ENCODE measurements at regions not wholly inside any gene's neighbourhood (a gene's known extent, or its start where the extent isn't known, plus 50 kb on each side); places are given as distances from the start of the nearest gene placed in this dataset.

DNA sequence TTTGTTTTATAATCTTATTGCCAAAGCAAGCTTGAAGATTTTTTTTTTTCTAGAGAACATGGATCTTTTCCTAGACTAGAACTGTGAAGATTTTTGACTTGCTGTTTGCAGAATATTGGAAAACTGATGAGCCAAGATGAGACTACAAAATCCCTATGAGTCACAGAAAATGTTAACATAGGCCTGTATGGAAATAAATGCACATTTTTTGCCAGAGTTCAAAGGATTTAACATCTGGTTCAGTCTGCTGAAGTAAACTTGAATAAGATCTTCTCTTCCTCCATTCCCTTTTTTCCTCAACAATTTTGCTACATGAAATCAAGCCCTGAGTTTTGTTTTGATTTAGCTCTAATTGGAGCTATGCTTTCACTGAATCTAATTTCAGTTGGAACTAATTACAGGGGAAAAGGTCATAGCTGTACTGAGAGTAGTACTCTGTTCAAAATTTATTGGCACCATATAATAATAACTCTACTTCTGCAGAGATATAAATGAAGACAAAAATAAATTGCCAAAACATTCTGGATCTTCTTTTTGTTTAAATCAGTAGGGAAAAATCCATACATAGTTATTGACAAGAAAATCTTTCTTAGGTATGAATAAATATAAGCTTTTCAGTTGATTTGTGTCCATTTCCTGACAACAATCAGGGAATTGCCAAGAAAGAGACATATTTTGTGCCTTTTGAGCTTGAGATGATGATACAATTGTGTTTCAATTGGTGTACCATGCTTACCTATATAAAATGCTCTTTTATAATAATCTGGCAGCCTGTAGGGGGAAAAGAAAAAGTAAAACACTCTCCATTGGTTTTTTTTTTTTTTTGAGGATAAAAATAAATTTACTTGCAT, 387.5 kb upstream of the GOT2 start:
- no peak for DNase-seq
- H3K27me3 ChIP-seq = no peaks in the 10 kb centered on the region
- peaks cover 0 to 4% (median 0%) of the 10 kb centered on the region in 4 donors for H3K9me3 ChIP-seq
- intact Hi-C loops (cut with DNase I) = no loop called here
- H3K4me3 ChIP-seq = no peak overlapping the region
- no peak overlapping the region for H3K27ac ChIP-seq
- no peak for TF ChIP-seq POLR2A (IDR thresholded peaks at IDR 0.05)
- TF ChIP-seq, protein P1, sequence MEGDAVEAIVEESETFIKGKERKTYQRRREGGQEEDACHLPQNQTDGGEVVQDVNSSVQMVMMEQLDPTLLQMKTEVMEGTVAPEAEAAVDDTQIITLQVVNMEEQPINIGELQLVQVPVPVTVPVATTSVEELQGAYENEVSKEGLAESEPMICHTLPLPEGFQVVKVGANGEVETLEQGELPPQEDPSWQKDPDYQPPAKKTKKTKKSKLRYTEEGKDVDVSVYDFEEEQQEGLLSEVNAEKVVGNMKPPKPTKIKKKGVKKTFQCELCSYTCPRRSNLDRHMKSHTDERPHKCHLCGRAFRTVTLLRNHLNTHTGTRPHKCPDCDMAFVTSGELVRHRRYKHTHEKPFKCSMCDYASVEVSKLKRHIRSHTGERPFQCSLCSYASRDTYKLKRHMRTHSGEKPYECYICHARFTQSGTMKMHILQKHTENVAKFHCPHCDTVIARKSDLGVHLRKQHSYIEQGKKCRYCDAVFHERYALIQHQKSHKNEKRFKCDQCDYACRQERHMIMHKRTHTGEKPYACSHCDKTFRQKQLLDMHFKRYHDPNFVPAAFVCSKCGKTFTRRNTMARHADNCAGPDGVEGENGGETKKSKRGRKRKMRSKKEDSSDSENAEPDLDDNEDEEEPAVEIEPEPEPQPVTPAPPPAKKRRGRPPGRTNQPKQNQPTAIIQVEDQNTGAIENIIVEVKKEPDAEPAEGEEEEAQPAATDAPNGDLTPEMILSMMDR (IDR thresholded peaks at IDR 0.05) = no peak
- TF ChIP-seq POLR2AphosphoS5 (IDR thresholded peaks at IDR 0.05) = no peak
- no peak for TF ChIP-seq EP300 (IDR thresholded peaks at IDR 0.05)
- no peaks in the 10 kb centered on the region for H3K36me3 ChIP-seq
- no peaks in the 10 kb centered on the region for H3K4me1 ChIP-seq

DNA sequence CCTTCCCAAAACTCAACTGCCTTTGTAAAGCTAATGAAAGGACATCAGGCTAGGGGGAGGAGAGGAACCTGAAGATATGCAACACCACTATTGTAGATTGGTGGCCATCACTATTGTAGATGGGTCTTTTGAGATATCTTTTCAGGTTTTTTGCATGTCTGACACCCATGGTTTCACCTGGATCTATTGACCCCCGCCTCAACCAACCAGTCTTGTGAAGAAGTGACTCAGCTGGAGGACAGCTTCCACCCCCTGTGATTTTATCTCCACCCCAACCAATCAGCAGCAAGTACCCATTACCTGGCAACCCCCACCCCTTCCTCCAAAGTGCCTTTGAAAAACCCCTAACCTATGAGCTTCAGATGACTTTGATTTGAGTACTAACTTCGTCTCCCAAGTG, 382.6 kb upstream of the GOT2 start:
- H3K27ac ChIP-seq = no peak overlapping the region
- no peak overlapping the region for H3K4me3 ChIP-seq
- peaks cover 0 to 4% (median 0%) of the 10 kb centered on the region in 4 donors for H3K9me3 ChIP-seq
- intact Hi-C loops (cut with DNase I) = no loop called here
- no peak for DNase-seq
- H3K4me1 ChIP-seq = no peaks in the 10 kb centered on the region
- TF ChIP-seq EP300 (IDR thresholded peaks at IDR 0.05) = no peak
- TF ChIP-seq POLR2A (IDR thresholded peaks at IDR 0.05) = no peak
- TF ChIP-seq POLR2AphosphoS5 (IDR thresholded peaks at IDR 0.05) = no peak
- TF ChIP-seq, protein P1 (IDR thresholded peaks at IDR 0.05) = no peak
- 36 to 58% methylated on average over 2 of the region's 2 CpGs for WGBS, 2 donors
- H3K27me3 ChIP-seq = no peaks in the 10 kb centered on the region
- no peaks in the 10 kb centered on the region for H3K36me3 ChIP-seq

DNA sequence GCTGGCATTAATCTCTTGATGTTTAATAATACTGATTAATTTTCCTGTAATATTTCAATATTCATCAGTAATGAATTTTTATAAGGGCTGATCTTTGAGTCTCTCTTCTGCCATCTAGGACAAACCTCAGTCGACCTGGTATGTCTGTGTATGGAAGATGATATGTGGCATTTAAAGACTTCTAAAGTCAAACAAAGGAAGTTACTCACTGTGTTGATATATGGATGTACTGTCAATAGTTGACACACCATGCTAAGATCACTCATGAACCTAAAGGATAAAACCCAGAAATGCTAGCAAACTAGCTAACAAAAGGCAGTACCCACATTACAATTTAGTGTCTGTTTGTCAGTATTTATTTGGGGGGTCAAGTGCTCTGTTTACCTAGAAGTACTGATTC, 380.7 kb upstream of the GOT2 start:
- no peak overlapping the region for H3K27ac ChIP-seq
- H3K27me3 ChIP-seq = no peaks in the 10 kb centered on the region
- no peaks in the 10 kb centered on the region for H3K36me3 ChIP-seq
- H3K9me3 ChIP-seq = peaks cover 0 to 4% (median 0%) of the 10 kb centered on the region in 4 donors
- H3K4me1 ChIP-seq = no peaks in the 10 kb centered on the region
- intact Hi-C loops (cut with DNase I) = no loop called here
- WGBS, 2 donors = 47 to 48% methylated on average over 1 of the region's 1 CpG
- TF ChIP-seq POLR2AphosphoS5 (IDR thresholded peaks at IDR 0.05) (no peak), POLR2A (IDR thresholded peaks at IDR 0.05) (no peak), EP300 (IDR thresholded peaks at IDR 0.05) (no peak)
- TF ChIP-seq, protein P1 (IDR thresholded peaks at IDR 0.05) = no peak
- no peak for DNase-seq
- no peak overlapping the region for H3K4me3 ChIP-seq

DNA sequence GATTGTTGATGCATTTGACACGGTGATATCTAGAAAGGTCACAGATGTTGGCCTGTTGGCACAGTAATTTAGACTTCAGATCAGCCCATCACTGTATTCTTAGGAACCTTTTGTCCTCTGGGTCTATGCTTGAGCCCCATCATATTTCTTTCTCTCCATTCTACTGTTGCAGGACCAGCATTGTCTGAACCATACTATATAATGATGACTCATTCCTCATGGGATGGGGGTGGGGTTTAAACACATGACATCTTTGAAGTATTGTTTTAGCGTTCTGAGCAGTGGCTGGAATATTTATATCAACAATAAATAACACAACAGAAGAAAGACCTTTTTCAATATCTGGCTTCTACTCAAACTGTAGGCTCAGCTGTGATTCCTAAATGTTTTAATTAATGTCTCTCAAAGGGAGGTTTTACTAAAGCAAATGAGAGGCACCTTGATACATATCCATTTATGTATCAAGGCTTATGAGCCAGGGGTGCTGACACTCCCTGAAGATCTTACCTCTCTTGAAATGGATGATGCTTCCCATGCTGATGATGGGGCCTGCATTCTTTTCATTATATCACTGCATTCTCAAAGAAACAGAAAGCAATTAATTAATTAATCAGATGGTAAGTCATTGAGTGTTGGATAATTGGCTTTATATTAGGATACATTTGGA, 379.0 kb upstream of the GOT2 start:
- no peak overlapping the region for H3K4me3 ChIP-seq
- no peaks in the 10 kb centered on the region for H3K4me1 ChIP-seq
- TF ChIP-seq, protein P1 (IDR thresholded peaks at IDR 0.05) = no peak
- TF ChIP-seq POLR2AphosphoS5 (IDR thresholded peaks at IDR 0.05) (no peak), POLR2A (IDR thresholded peaks at IDR 0.05) (no peak), EP300 (IDR thresholded peaks at IDR 0.05) (no peak)
- H3K27ac ChIP-seq = no peak overlapping the region
- 72 to 78% methylated on average over 2 of the region's 2 CpGs for WGBS, 2 donors
- intact Hi-C loops (cut with DNase I) = no loop called here
- DNase-seq = no peak
- no peaks in the 10 kb centered on the region for H3K27me3 ChIP-seq
- H3K9me3 ChIP-seq = peaks cover 0 to 4% (median 0%) of the 10 kb centered on the region in 4 donors
- H3K36me3 ChIP-seq = no peaks in the 10 kb centered on the region
